ENCODE measurements at regions not wholly inside any gene's neighbourhood (a gene's known extent, or its start where the extent isn't known, plus 50 kb on each side); places are given as distances from the start of the nearest gene placed in this dataset.
"Not testable (repeated sequence)": the region's sequence is repeated elsewhere in the genome, so short reads cannot be mapped to it uniquely, and the experiment has no call there.

- no peak for DNase-seq (ENCODE audit: low spot score)
These were observed 362.2 kb downstream of the SMARCA1 start for GRCh38 chrX:129161108-129161507.

- DNase-seq (ENCODE audit: low spot score), result no peak
These were observed 364.8 kb downstream of the SMARCA1 start for GRCh38 chrX:129158505-129158904.

- DNase-seq (ENCODE audit: low spot score), result no peak
These were observed 377.4 kb downstream of the SMARCA1 start for GRCh38 chrX:129145840-129146272.

GRCh38 chrX:129145385-129145784 lies 377.9 kb downstream of the SMARCA1 start:
- DNase-seq (ENCODE audit: low spot score), result no peak

GRCh38 chrX:129144172-129145038 lies 378.9 kb downstream of the SMARCA1 start:
- no peak for DNase-seq (ENCODE audit: low spot score)

GRCh38 chrX:129139837-129140598 lies 383.3 kb downstream of the SMARCA1 start:
- DNase-seq (ENCODE audit: low spot score), result no peak

- no peak for DNase-seq (ENCODE audit: low spot score)
These were observed 398.0 kb downstream of the SMARCA1 start for GRCh38 chrX:129125122-129125914.

GRCh38 chrX:129123795-129124194 lies 399.5 kb downstream of the SMARCA1 start:
- no peak for DNase-seq (ENCODE audit: low spot score)

GRCh38 chrX:129116676-129117470 lies 406.4 kb downstream of the SMARCA1 start:
- DNase-seq (ENCODE audit: low spot score), result no peak

GRCh38 chrX:129115935-129116334 lies 407.4 kb downstream of the SMARCA1 start:
- DNase-seq (ENCODE audit: low spot score), result no peak

- no peak for DNase-seq (ENCODE audit: low spot score)
These were observed 408.2 kb downstream of the SMARCA1 start for GRCh38 chrX:129115104-129115503.

GRCh38 chrX:129111081-129111798 lies 412.1 kb downstream of the SMARCA1 start:
- DNase-seq (ENCODE audit: low spot score), result no peak

- no peak for DNase-seq (ENCODE audit: low spot score)
These were observed 414.4 kb downstream of the SMARCA1 start for GRCh38 chrX:129108936-129109335.

GRCh38 chrX:129099207-129099606 lies 424.1 kb downstream of the SMARCA1 start:
- DNase-seq (ENCODE audit: low spot score), result no peak

- no peak for DNase-seq (ENCODE audit: low spot score)
These were observed 425.6 kb downstream of the SMARCA1 start for GRCh38 chrX:129097668-129098067.

- DNase-seq (ENCODE audit: low spot score), result no peak
These were observed 429.6 kb downstream of the SMARCA1 start for GRCh38 chrX:129093706-129094105.

- no peak for DNase-seq (ENCODE audit: low spot score)
These were observed 430.5 kb downstream of the SMARCA1 start for GRCh38 chrX:129092757-129093156.

GRCh38 chrX:129092242-129092641 lies 431.0 kb downstream of the SMARCA1 start:
- no peak for DNase-seq (ENCODE audit: low spot score)

- no peak for DNase-seq (ENCODE audit: low spot score)
These were observed 432.2 kb downstream of the SMARCA1 start for GRCh38 chrX:129091097-129091496.

- no peak for DNase-seq (ENCODE audit: low spot score)
These were observed 436.5 kb downstream of the SMARCA1 start for GRCh38 chrX:129086802-129087201.

- not testable (repeated sequence) for DNase-seq (ENCODE audit: low spot score)
These were observed 439.0 kb downstream of the SMARCA1 start for GRCh38 chrX:129084291-129084690.
